Testis (tissue), 2 donors: ENCODE measurements at regions not wholly inside any gene's neighbourhood (a gene's known extent, or its start where the extent isn't known, plus 50 kb on each side); places are given as distances from the start of the nearest gene placed in this dataset.
A peak's percentile ranks its signal among the peaks of the same experiment; 100 is the strongest.

Experiments
- DNase-seq: peaks from one replicate; pipeline ENCODE4 v3.0.0-alpha.2; 2019
- H3K27ac ChIP-seq, 2 donors: fragments of 200-600 bp; sonication (generic); one replicate each; pipeline ENCODE4 v1.5.1; 2019
- H3K27me3 ChIP-seq: fragments of 200-600 bp; sonication (generic); one replicate; pipeline ENCODE4 v1.5.1; 2019
- H3K36me3 ChIP-seq: fragments of 200-600 bp; sonication (generic); one replicate; pipeline ENCODE4 v1.5.1; 2017; ENCODE audit warnings: low read depth; ENCODE audit errors: missing control alignments
- H3K4me1 ChIP-seq: fragments of 200-600 bp; sonication (generic); one replicate; pipeline ENCODE4 v1.5.1; 2019
- H3K4me3 ChIP-seq, 2 donors: fragments of 200-600 bp; sonication (generic); one replicate each; pipeline ENCODE4 v1.5.1; 2017 to 2019
- H3K9me3 ChIP-seq: fragments of 200-600 bp; sonication (generic); one replicate; pipeline ENCODE4 v1.5.1; 2017
- POLR2A ChIP-seq: fragments of 450-650 bp; IDR thresholded peaks from one replicate; pipeline ENCODE4 v1.6.1; 2017; ENCODE audit warnings: antibody characterized with exemption, mild to moderate bottlenecking, moderate library complexity
- WGBS, 2 donors: methylation state at CpG; one replicate each; pipeline ENCODE4 v1.1.5; 2018; 5-methylcytosine and 5-hydroxymethylcytosine counted together
- intact Hi-C: fragments of 100-400 bp; cut with DNase I; formaldehyde crosslinking; loops from one replicate; pipeline ENCODE4 v1.15.1; 2023; ENCODE audit warnings: low total_unique reads
- TF ChIP-seq, protein P1 (sequence below), 3 experiments: fragments of 450-650 bp in 2 of 3; fragments of 200-600 bp in 1 of 3; sonication (generic) in 1 of 3; IDR thresholded peaks; one replicate each; pipeline ENCODE4 v1.5.1; 2016 to 2019; ENCODE audit warnings: antibody characterized with exemption in 3 of 3, mild to moderate bottlenecking in 2 of 3, moderate library complexity in 1 of 3

GRCh38 chr10:112059220-112059619, 124.3 kb downstream of the GPAM start:
- Histone ChIP-seq H3K27me3 (no peaks in the 10 kb centered on the region), H3K27ac (no peak overlapping the region), H3K4me1 (no peaks in the 10 kb centered on the region), H3K4me3 (no peak overlapping the region), H3K36me3 (no peaks in the 10 kb centered on the region), H3K9me3 (no peaks in the 10 kb centered on the region)
- 77 to 85% methylated on average over 6 of the region's 6 CpGs for WGBS, 2 donors
- TF ChIP-seq, protein P1, sequence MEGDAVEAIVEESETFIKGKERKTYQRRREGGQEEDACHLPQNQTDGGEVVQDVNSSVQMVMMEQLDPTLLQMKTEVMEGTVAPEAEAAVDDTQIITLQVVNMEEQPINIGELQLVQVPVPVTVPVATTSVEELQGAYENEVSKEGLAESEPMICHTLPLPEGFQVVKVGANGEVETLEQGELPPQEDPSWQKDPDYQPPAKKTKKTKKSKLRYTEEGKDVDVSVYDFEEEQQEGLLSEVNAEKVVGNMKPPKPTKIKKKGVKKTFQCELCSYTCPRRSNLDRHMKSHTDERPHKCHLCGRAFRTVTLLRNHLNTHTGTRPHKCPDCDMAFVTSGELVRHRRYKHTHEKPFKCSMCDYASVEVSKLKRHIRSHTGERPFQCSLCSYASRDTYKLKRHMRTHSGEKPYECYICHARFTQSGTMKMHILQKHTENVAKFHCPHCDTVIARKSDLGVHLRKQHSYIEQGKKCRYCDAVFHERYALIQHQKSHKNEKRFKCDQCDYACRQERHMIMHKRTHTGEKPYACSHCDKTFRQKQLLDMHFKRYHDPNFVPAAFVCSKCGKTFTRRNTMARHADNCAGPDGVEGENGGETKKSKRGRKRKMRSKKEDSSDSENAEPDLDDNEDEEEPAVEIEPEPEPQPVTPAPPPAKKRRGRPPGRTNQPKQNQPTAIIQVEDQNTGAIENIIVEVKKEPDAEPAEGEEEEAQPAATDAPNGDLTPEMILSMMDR (IDR thresholded peaks at IDR 0.05), result no peak
- no peak for TF ChIP-seq POLR2A
- intact Hi-C loops, result no loop called here
- no peak for DNase-seq

- H3K27me3 ChIP-seq, result no peaks in the 10 kb centered on the region
- WGBS, 2 donors, result 86 to 92% methylated on average over 2 of the region's 2 CpGs
- no peaks in the 10 kb centered on the region for H3K4me1 ChIP-seq
- intact Hi-C loops, result no loop called here
- H3K36me3 ChIP-seq, result no peaks in the 10 kb centered on the region
- no peak overlapping the region for H3K4me3 ChIP-seq
- no peak for DNase-seq
- TF ChIP-seq, protein P1 (IDR thresholded peaks at IDR 0.05), result no peak
- TF ChIP-seq POLR2A, result no peak
- H3K27ac ChIP-seq, result no peak overlapping the region
- no peaks in the 10 kb centered on the region for H3K9me3 ChIP-seq
Observed at GRCh38 chr10:112071596-112072133, 111.9 kb downstream of the GPAM start.

- no peak for TF ChIP-seq POLR2A
- TF ChIP-seq, protein P1 (IDR thresholded peaks at IDR 0.05), result no peak
- 75 to 88% methylated on average over 1 of the region's 1 CpG for WGBS, 2 donors
- intact Hi-C loops, result no loop called here
- DNase-seq, result no peak
- H3K4me3 ChIP-seq, result no peak overlapping the region
- no peaks in the 10 kb centered on the region for H3K36me3 ChIP-seq
- H3K27ac ChIP-seq, result no peak overlapping the region
- no peaks in the 10 kb centered on the region for H3K4me1 ChIP-seq
- no peaks in the 10 kb centered on the region for H3K27me3 ChIP-seq
- H3K9me3 ChIP-seq, result no peaks in the 10 kb centered on the region
Observed at GRCh38 chr10:112078003-112078402, 105.6 kb downstream of the GPAM start.

- no peak overlapping the region for H3K4me3 ChIP-seq
- no peaks in the 10 kb centered on the region for H3K4me1 ChIP-seq
- no peak for TF ChIP-seq POLR2A
- TF ChIP-seq, protein P1 (IDR thresholded peaks at IDR 0.05), result no peak
- H3K9me3 ChIP-seq, result no peaks in the 10 kb centered on the region
- DNase-seq, result no peak
- no peaks in the 10 kb centered on the region for H3K36me3 ChIP-seq
- WGBS, 2 donors, result 90 to 93% methylated on average over 2 of the region's 2 CpGs
- H3K27ac ChIP-seq, result no peak overlapping the region
- H3K27me3 ChIP-seq, result no peaks in the 10 kb centered on the region
- intact Hi-C loops, result no loop called here
Observed at GRCh38 chr10:112080231-112080630, 103.3 kb downstream of the GPAM start.

DNA sequence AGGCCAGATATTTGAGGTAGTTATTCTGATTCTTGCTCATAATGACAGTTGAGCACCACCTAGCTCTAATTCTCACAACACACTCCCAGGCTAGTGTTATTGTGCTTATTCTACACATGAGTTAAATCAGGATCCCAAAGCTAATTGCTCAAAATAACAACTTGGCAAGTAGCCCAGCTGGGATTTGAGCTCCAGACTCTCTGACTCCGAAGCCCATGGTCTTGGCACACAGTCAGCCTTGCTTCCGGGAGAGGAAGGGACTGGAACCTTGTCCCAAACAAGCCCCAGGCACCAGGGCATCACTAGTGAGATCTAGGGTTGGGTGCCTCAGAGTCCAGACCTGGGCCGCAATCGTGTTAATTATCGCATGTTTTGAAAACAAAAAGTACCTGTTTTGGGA, 101.4 kb downstream of the GPAM start:
- H3K27ac ChIP-seq, result no peak overlapping the region
- WGBS, 2 donors, result 53 to 68% methylated on average over 4 to 5 of the region's 5 CpGs
- H3K4me1 ChIP-seq, result no peaks in the 10 kb centered on the region
- H3K36me3 ChIP-seq, result no peaks in the 10 kb centered on the region
- no peak overlapping the region for H3K4me3 ChIP-seq
- intact Hi-C loops, result no loop called here
- TF ChIP-seq POLR2A, result no peak
- TF ChIP-seq, protein P1 (IDR thresholded peaks at IDR 0.05), result no peak
- no peaks in the 10 kb centered on the region for H3K9me3 ChIP-seq
- H3K27me3 ChIP-seq, result no peaks in the 10 kb centered on the region
- peak; percentile 13 for DNase-seq
